SK-N-SH treated with all-trans-retinoic acid at 6 μM for 48 hours (cell line): ENCODE measurements at regions not wholly inside any gene's neighbourhood (a gene's known extent, or its start where the extent isn't known, plus 50 kb on each side); places are given as distances from the start of the nearest gene placed in this dataset.

Experiments used
- ARNTL ChIP-seq: fragments of 450-650 bp; formaldehyde crosslinking; IDR thresholded peaks from 2 replicates; pipeline ENCODE4 v1.5.0; 2020; ENCODE audit warnings: low read depth, mild to moderate bottlenecking, moderate library complexity, borderline replicate concordance
- BACH2 ChIP-seq: fragments of 250-450 bp; sonication (Bioruptor Pico); IDR thresholded peaks from 2 replicates; pipeline ENCODE4 v1.9.0; 2021; ENCODE audit warnings: mild to moderate bottlenecking, borderline replicate concordance
- ESRRG ChIP-seq: fragments of 250-450 bp; sonication (Bioruptor Pico); IDR thresholded peaks from 2 replicates; pipeline ENCODE4 v1.6.1; 2021; ENCODE audit warnings: mild to moderate bottlenecking
- ISL1 ChIP-seq: fragments of 250-450 bp; sonication (Bioruptor Pico); IDR thresholded peaks from 2 replicates; pipeline ENCODE4 v2.1.2; 2022; ENCODE audit warnings: mild to moderate bottlenecking, moderate library complexity
- TSHZ2 ChIP-seq: fragments of 250-450 bp; sonication (Bioruptor Pico); IDR thresholded peaks from 2 replicates; pipeline ENCODE4 v1.5.0; 2020; ENCODE audit warnings: mild to moderate bottlenecking, moderate library complexity
- TF ChIP-seq, protein P1 (sequence below): fragments of 250-450 bp; sonication (Bioruptor Pico); IDR thresholded peaks from 2 replicates; pipeline ENCODE4 v1.5.1; 2020; ENCODE audit warnings: low read depth, mild to moderate bottlenecking, moderate library complexity

GRCh38 chr2:18639756-18640453 lies 50.5 kb upstream of the NT5C1B start (continued):
- TF ChIP-seq TSHZ2 (CRISPR knock-in tag), result no peak
- TF ChIP-seq ESRRG (CRISPR knock-in tag), result no peak
- no peak for TF ChIP-seq BACH2
- TF ChIP-seq, protein P1, sequence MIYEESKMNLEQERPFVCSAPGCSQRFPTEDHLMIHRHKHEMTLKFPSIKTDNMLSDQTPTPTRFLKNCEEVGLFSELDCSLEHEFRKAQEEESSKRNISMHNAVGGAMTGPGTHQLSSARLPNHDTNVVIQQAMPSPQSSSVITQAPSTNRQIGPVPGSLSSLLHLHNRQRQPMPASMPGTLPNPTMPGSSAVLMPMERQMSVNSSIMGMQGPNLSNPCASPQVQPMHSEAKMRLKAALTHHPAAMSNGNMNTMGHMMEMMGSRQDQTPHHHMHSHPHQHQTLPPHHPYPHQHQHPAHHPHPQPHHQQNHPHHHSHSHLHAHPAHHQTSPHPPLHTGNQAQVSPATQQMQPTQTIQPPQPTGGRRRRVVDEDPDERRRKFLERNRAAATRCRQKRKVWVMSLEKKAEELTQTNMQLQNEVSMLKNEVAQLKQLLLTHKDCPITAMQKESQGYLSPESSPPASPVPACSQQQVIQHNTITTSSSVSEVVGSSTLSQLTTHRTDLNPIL, result no peak
- TF ChIP-seq ISL1, result no peak
- TF ChIP-seq ARNTL, result no peak
